LHCN-M2 (cell line): ENCODE measurements at regions not wholly inside any gene's neighbourhood (a gene's known extent, or its start where the extent isn't known, plus 50 kb on each side); places are given as distances from the start of the nearest gene placed in this dataset.

Experiments used
- DNase-seq: peaks from one replicate; pipeline ENCODE4 v3.0.0-alpha.2; 2012; ENCODE audit warnings: low read depth

GRCh38 chr9:38228331-38229103 lies 159.5 kb upstream of the SHB start:
- DNase-seq = peak; percentile 15

GRCh38 chr9:38227656-38228055 lies 158.6 kb upstream of the SHB start:
- DNase-seq = no peak

GRCh38 chr9:38227061-38227540 lies 158.1 kb upstream of the SHB start:
- peak; percentile 26 for DNase-seq

GRCh38 chr9:38226491-38226951 lies 157.5 kb upstream of the SHB start:
- no peak for DNase-seq

- DNase-seq = no peak
Observed at GRCh38 chr9:38224941-38225340, 155.9 kb upstream of the SHB start.

GRCh38 chr9:38216572-38216971 lies 147.5 kb upstream of the SHB start:
- no peak for DNase-seq

GRCh38 chr9:38215465-38215864 lies 146.4 kb upstream of the SHB start:
- DNase-seq = no peak

GRCh38 chr9:38214432-38214831 lies 145.4 kb upstream of the SHB start:
- DNase-seq = no peak

GRCh38 chr9:38213631-38214299 lies 144.7 kb upstream of the SHB start:
- DNase-seq = no peak

- no peak for DNase-seq
Observed at GRCh38 chr9:38212016-38212415, 143.0 kb upstream of the SHB start.

GRCh38 chr9:38211002-38211401 lies 142.0 kb upstream of the SHB start:
- no peak for DNase-seq

GRCh38 chr9:38208206-38208901 lies 139.3 kb upstream of the SHB start:
- DNase-seq = no peak

- peak; percentile 11 for DNase-seq
Observed at GRCh38 chr9:38207247-38207778, 138.3 kb upstream of the SHB start.

- DNase-seq = peak; percentile 8
Observed at GRCh38 chr9:38205279-38205678, 136.3 kb upstream of the SHB start.

GRCh38 chr9:38202336-38202938 lies 133.4 kb upstream of the SHB start:
- no peak for DNase-seq

- no peak for DNase-seq
Observed at GRCh38 chr9:38201844-38202243, 132.8 kb upstream of the SHB start.

- DNase-seq = no peak
Observed at GRCh38 chr9:38200431-38200830, 131.4 kb upstream of the SHB start.

- no peak for DNase-seq
Observed at GRCh38 chr9:38198140-38198539, 129.1 kb upstream of the SHB start.

- no peak for DNase-seq
Observed at GRCh38 chr9:38196714-38197113, 127.7 kb upstream of the SHB start.

GRCh38 chr9:38195737-38196161 lies 126.7 kb upstream of the SHB start:
- no peak for DNase-seq

- no peak for DNase-seq
Observed at GRCh38 chr9:38194870-38195269, 125.8 kb upstream of the SHB start.
